ENCODE measurements at regions not wholly inside any gene's neighbourhood (a gene's known extent, or its start where the extent isn't known, plus 50 kb on each side); places are given as distances from the start of the nearest gene placed in this dataset.
A peak's percentile ranks its signal among the peaks of the same experiment; 100 is the strongest.
"Not testable (repeated sequence)": the region's sequence is repeated elsewhere in the genome, so short reads cannot be mapped to it uniquely, and the experiment has no call there.

DNA sequence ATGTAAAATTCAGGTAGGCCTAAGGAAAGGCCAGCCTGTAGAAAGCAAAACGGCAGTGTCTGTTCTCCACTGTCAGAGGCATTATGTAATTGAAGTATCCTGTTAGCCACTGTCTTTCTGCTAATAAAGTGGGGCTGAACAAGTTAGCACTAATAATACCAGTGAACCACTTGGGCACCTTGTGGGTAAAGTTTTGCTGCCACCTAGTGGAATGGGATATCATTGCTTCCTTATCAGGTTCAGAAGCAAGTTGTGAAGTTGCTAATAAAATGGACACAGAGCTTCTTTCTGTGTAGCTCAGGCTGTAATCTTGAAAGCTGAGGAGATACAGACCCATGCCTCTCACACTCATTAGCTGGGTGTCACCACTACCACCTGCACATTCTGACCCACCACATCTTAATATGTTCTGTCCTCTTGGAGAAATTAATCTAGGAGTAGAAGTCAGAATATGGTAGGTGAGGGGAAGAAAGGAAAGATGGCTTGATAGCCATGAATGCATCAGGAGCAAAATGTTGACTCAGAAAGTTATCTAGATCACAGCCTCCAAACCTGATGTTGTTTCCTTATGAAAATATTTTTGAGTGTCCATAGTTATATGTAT lies 175.1 kb downstream of the SEPTIN7 start:
- DNase-seq = no peak

GRCh38 chr7:35978816-35979640 lies 174.0 kb upstream of the EEPD1 start:
- not testable (repeated sequence) for DNase-seq

DNA sequence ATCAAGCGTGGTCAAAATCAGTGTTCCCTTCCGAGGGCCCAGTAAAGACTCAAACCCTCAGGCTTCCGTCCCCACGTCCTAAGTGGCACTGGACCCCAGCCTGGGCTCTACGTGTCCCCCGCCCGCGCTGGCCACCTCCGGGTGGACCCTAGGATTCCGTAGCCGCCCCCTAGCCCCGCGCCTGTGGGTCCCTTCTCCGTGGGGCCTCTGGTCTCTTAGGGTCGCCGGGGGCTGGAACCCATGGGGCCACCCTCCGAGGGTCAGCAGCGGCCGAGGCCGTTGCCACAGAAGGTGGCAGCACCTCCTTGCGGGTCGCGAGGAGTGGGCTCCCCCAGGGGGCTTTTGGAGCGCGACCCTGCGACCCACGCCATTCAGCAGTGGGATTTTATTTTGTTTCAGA lies 170.5 kb upstream of the EEPD1 start:
- DNase-seq = no peak

DNA sequence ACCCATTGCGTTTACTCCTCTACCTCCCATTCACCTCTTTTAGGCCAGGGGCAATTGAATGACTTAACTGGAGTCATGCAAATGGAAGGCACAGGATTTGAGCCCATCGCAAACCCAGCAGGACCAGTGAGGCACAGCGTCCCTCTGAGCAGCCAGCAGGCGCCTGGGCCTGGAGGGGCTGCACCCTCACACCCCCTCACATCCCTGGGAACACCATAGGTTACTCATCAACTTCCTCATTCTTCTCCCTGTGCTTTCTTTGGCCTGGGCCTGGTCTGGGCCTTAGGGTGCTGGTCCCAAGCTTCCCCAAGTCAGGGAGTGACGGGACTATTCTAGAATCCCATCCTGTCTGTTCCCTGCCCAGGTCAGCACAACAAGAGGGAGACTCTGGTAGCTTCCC lies 169.4 kb upstream of the EEPD1 start:
- DNase-seq = no peak

DNA sequence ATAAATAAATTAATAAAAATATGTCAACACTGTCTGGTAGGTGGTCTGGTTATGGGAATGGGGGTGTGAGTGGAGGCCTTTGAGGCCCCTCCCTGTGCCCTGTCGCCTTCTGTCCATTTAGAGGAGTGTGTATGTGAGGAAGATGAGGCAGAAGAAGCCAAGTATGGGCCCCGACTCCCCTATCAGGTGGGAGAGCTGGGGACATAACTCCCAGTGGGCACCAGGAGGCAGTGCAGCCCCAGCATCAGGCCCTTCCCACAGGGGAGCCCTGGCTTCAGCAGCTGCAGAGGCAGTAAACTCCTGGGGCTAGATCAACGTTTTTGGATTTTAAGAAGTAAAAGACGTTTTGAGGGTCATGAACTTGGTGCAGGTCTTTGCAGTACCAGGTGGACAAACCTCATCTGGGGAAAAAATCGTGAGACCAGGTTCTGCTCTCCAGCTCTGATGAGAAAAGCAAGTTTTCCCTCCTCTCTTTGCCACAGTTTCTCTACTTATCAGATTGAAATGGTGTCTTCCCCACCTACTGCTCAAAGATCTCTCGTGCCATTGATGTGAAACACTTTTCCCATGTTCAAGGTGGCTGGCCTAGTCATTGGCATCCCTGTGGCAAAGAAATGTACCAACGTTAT lies 167.8 kb upstream of the EEPD1 start:
- DNase-seq = peak; percentile 78

DNA sequence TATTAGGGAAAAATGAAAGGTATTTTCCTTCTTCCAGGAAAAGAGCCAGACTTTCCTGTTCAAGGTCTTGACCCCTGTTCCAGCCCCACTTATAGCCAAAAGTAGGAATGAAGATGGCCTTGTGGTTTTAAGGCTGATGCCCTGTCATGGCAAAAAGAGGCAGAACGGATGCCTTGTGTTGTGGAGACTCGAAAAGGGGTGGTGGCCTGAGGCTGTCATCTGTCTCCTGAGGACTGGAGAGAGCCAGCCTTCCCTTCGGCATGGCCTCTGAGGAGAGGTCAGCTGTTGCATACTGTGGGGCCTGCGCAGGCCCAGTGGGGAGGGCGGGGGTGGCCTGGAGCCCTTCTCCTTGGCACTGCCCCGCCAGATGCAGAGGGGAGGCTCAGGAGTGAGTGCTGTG lies 166.0 kb upstream of the EEPD1 start:
- DNase-seq = no peak

- no peak for DNase-seq
These were observed 164.9 kb upstream of the EEPD1 start for GRCh38 chr7:35988105-35988504.

GRCh38 chr7:35988818-35989217 lies 164.2 kb upstream of the EEPD1 start:
- no peak for DNase-seq

DNA sequence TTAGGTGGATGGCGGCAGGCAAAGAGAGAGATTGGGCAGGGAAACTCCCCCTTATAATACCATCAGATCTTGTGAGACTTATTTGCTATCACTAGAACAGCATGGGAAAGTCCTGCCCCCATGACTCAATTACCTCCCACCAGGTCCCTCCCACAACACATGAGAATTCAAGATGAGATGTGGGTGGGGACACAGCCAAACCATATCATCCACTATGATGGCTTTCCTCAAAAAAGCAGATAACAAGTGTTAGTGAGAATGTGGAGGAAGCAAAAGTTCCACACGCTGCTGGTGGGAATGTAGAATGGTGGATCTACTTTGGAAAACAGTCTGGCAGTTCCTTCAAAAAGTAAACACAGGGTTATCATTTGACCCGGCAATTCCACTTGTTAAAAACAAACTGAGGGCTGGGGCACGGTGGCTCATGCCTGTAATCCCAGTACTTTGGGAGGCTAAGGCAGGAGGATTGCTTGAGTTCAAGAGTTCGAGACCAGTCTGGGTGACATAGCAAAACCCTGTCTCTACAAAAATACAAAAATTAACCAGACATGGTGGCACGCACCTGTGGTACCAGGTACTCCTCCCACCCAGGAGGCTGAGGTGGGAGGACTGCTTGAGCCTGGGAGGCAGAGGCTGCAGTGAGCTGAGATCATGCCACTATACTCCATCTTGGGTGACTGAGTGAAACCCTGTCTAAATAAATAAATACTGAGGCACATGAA lies 161.4 kb upstream of the EEPD1 start:
- peak; percentile 35 for DNase-seq

DNA sequence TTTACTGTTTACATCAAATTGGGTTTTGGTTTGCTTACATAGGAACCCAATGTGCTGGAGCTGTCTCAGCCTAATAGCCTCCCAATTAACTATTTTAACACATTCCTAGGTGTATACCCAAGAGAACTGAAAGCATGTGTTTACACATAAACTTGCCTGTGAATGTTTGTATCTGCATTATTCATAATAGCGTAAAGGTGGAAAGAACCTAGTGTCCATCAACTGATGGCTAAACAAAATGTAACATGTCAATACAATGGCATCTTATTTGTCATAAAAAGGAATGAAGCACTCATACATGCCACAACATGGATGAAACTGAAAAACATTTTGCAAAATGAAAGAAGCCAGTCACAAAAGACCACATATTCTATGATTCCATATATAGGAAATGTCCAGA lies 160.6 kb upstream of the EEPD1 start:
- DNase-seq = no peak

GRCh38 chr7:35993113-35993512 lies 159.9 kb upstream of the EEPD1 start:
- no peak for DNase-seq

DNA sequence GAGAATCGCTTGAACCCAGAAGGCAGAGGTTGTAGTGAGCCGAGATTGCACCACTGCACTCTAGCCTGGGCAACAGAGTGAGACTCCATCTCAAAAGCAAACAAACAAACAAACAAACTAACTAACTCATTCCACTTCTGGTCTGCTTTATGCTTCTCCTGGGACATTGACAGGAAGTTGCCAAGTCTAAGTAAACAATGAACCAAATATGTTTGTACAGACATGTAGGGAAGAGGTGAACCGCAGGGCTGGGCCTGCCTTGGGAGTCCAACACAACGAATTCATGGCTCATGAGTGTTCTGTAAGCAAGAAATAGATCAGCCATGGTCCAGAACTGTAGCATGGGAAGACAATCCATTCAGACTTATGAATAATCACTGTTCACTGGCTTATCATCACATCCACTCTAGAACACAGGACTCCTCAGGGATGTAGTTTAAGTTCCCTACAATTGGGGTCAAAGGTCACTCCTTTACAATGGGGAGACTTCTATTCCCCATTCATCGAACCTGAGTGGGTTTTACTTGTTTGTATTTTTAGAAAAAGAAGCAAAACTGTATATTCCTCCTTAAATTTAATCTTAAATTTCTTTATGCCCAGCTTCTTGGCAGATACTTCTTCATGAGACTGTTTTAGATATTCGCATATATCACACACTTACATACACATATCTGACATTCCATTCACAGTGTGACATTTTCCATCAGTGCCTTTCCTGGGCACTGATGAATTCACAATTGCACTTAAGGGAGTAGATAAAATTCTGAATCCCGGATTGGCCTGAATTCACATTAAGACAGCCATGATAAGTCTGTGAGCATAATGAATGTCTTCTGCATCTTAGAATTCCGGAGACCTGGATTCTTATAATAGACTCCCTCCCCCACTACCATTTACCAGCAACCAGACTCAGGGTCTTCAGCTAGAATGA lies 159.1 kb upstream of the EEPD1 start:
- no peak for DNase-seq

DNA sequence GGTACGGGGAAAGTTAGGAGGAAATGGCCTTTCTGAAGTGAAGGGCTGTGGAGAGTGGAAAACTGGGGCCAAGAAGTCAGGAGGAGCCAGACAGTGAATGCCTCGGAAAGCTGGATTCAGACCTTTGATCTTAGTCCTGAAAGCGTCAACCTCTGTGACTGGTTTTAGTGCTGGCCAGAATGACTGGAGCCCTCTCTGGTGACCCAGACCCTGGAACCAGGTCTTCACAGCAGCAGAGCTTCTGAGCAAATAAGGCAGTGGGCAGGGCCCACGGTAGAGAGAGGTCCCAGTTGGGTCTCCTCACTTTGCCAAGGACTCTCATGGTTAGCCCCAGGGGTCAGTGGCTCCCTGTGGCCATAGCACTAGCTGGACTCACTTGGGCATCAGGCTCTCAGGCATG lies 157.7 kb upstream of the EEPD1 start:
- DNase-seq = no peak

DNA sequence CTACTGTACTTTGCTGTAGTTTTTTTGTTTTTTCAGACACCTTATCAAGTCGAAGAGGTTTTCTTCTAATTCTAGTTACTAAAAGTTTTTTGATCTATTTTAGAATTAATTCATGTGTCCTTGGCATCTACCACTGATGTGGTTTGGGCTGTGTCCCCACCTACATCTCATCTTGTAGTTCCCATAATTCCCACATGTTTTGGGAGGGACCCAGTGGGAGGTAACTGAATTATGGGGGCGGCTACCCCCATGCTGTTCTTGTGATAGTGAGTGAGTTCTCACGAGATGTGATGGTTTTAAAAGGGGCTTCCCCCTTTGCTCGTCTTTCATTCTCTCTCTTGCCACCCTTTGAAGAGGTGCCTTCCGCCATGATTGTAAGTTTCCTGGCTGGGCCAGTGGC lies 154.6 kb upstream of the EEPD1 start:
- no peak for DNase-seq

GRCh38 chr7:36001546-36001945 lies 151.5 kb upstream of the EEPD1 start:
- no peak for DNase-seq

DNA sequence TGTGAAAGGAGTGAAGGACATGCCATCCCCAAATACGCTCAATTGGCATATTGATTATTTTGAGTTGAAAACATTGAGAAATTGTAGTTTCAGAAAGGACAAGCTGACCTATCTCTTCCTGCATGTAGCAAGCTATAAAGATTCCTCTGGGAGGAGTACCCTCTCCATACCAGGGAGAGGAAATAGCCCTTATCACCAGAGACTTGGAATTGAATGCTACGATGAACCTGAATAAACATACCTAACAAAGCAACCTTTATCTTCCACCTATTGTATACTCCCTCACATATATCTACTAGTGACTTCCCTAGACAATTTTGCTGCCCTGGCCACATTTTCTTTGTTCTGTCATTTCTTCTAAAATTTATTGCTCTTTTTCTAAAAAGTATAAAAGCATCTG lies 150.2 kb upstream of the EEPD1 start:
- DNase-seq = no peak

DNA sequence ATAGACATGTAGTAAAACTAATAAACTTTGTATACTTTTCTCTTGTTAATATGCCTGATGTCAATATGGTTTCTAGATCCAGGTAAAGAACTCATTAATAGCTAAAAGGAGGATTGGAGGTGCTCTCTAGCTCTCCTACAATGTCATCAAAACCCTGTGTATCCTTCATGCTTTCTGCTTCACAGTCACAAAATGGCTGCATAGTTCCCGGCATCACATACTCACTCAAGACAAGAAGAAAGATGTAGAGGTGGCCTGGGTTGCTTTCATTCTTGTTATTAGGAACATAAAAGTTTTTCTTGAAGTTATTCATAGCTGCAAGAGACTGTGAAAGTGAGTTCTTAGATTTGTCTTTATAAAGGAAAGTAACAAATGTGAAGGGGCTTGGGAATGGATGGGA lies 149.7 kb upstream of the EEPD1 start:
- DNase-seq = no peak

DNA sequence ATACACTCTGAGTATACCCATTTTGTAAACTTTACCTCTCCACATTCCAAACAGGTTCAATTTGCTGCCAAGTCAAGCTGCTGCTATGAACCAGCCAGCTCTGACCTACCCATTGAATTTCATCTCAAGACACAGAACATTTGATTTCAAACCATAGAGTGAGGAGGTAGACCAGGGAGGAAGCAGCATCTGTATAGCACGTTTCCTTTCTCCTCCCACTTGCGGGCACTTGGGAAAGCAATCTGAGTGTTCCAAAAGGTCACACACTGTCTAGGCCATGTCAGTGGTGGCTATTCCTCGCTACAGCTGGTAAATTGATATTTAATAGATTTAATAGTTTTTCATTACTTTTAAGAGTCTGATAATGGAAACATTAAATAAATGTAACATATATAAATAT lies 147.8 kb upstream of the EEPD1 start:
- DNase-seq = no peak

DNA sequence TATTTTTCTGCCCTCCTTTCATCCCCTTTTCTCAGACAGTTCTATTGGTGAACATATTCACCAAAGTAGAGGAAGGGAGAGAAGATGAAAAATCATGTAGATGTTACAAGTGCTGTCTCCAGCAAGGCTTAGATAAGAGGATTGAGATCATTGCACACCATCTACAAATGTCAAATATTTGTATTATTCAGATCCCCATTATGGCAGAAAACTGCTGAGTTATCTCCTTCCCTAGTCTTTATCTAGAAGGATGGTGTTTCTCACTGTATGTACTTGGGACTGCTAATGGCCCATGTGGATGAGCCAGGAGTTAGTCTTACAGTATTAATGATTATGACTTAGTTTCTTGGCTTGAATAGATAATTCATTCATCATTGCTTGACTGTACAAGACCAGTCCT lies 147.2 kb upstream of the EEPD1 start:
- no peak for DNase-seq

- DNase-seq = no peak
These were observed 146.3 kb upstream of the EEPD1 start for GRCh38 chr7:36006636-36007229.

DNA sequence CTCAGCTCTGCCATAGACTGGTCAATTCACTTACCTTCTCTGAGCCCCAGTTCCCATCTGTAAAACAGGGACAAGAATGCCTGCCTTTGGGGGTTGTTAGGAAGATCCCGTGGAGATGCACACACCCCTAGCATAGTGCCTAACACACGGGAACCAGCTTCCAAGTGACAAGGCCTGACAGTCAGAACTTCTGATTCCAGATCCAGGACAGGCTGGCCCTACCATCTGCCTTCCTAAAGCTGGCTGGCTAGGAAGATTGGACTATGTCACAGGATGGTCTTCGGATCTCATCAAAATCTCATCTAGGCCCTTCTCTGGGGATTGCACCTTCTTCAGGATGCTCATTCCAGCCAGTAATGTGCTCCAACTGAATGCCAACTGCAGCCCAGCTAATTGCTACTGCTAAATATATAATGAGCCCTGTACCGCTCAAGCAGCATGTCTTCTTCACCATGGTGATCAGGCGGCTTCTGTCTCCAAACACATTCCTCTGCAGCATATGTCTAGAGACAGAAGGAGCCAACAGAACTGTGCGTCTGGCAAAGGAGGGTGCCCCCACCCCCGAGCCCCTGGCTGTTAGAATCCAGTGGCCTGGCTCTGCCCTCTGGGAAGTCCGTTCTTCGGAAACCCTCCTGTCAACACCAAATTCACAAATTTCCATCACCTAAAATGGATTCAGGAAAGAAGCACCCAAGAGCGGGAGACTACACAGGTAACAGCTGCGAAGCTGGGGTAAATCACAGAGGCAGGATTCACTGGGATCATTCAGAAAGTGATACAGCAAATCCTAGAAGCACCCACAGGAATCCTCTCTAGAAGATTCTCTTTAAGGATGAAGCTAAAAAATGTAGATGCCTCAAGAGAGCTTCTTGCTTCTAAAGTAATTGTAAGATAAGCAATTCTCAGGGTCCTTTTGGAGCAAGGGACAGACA lies 142.1 kb upstream of the EEPD1 start:
- DNase-seq = no peak
